A673 (cell line): ENCODE measurements at regions not wholly inside any gene's neighbourhood (a gene's known extent, or its start where the extent isn't known, plus 50 kb on each side); places are given as distances from the start of the nearest gene placed in this dataset.

Experiments used
- BruUV-seq: library from RNA; stranded (reverse); fragments of 400-500 nt; replicated peaks from 2 replicates; lab custom pipeline; 2021; lab: Mats Ljungman, UMichigan
- CTCF ChIA-PET: fragments of 300-600 bp; sonication (Branson Sonifier 250); formaldehyde crosslinking; loops from one replicate; lab custom pipeline; 2022; ENCODE audit warnings: antibody characterized with exemption; lab: Charles Lee
- POLR2A ChIA-PET: fragments of 300-600 bp; sonication (Branson Sonifier 250); formaldehyde crosslinking; loops from one replicate; lab custom pipeline; 2022; ENCODE audit warnings: antibody characterized with exemption; ENCODE audit not compliant: low non-redundant PET; lab: Charles Lee
- DNase-seq: peaks from one replicate; pipeline ENCODE4 v3.0.0-alpha.2; 2015; ENCODE audit warnings: low spot score
- H3K27ac ChIP-seq: fragments of 200-600 bp; sonication (generic); 2 replicates; pipeline ENCODE4 v1.5.1; 2016; ENCODE audit warnings: mixed run types, low read depth, mild to moderate bottlenecking, mixed read lengths, antibody characterized with exemption, low read length; ENCODE audit not compliant: poor library complexity, severe bottlenecking
- H3K27me3 ChIP-seq: fragments of 200-600 bp; sonication (generic); replicated peaks from 2 replicates; pipeline ENCODE4 v1.6.1; 2017; ENCODE audit warnings: mixed run types, low read depth, mild to moderate bottlenecking, mixed read lengths, antibody characterized with exemption, low read length; ENCODE audit not compliant: insufficient read depth, poor library complexity
- H3K36me3 ChIP-seq: fragments of 200-600 bp; sonication (generic); 2 replicates; pipeline ENCODE4 v1.6.1; 2016; ENCODE audit warnings: mixed run types, mild to moderate bottlenecking, mixed read lengths, antibody characterized with exemption, low read length; ENCODE audit not compliant: insufficient read depth, poor library complexity, severe bottlenecking
- H3K4me1 ChIP-seq: fragments of 200-600 bp; sonication (generic); 2 replicates; pipeline ENCODE4 v1.6.1; 2017; ENCODE audit warnings: mixed run types, mild to moderate bottlenecking, mixed read lengths, antibody characterized with exemption, low read length; ENCODE audit not compliant: insufficient read depth, poor library complexity, severe bottlenecking
- H3K4me3 ChIP-seq: fragments of 200-600 bp; sonication (generic); 2 replicates; pipeline ENCODE4 v1.5.1; 2016; ENCODE audit warnings: low read depth, mixed run types, mild to moderate bottlenecking, mixed read lengths, low read length; ENCODE audit not compliant: poor library complexity, severe bottlenecking
- H3K9me3 ChIP-seq: fragments of 200-600 bp; sonication (generic); 2 replicates; pipeline ENCODE4 v1.6.1; 2016; ENCODE audit warnings: mixed run types, low read depth, mild to moderate bottlenecking, mixed read lengths, antibody characterized with exemption, low read length; ENCODE audit not compliant: poor library complexity, severe bottlenecking
- CTCF ChIP-seq: fragments of 300-800, 200-600 bp; sonication (generic); conservative IDR thresholded peaks from 2 replicates; pipeline ENCODE4 v1.5.1; 2017; ENCODE audit warnings: low read depth, mild to moderate bottlenecking, antibody characterized with exemption, low read length, moderate library complexity, mixed read lengths
- EZH2 ChIP-seq: fragments of 200-600 bp; sonication (generic); IDR thresholded peaks from 2 replicates; pipeline ENCODE4 v1.6.1; 2017; ENCODE audit warnings: borderline replicate concordance, low read depth, mild to moderate bottlenecking, mixed read lengths, antibody characterized with exemption, low read length; ENCODE audit not compliant: poor library complexity, severe bottlenecking
- intact Hi-C: fragments of 100-400 bp; cut with micrococcal nuclease; formaldehyde crosslinking; loops from one replicate; pipeline ENCODE4 v1.10.0; 2022; ENCODE audit not compliant: unreplicated experiment

GRCh38 chr5:110019780-110020179 is 330.1 kb downstream of the MAN2A1 start:
- Histone ChIP-seq H3K27me3 (no peaks in the 10 kb centered on the region), H3K4me3 (no peak overlapping the region), H3K27ac (no peak overlapping the region), H3K9me3 (no peaks in the 10 kb centered on the region), H3K4me1 (no peaks in the 10 kb centered on the region), H3K36me3 (no peaks in the 10 kb centered on the region)
- intact Hi-C loops, result no loop called here
- ChIA-PET POLR2A (interaction anchor here (0.7 kb wide), 1 partner anchor 244 kb away, joined by 6 read pairs; no protein-coding TSS in a partner anchor), CTCF (no interaction called here)
- DNase-seq, result no peak
- no TSS peak for BruUV-seq
- no peak for TF ChIP-seq CTCF
- no peak for TF ChIP-seq EZH2

DNA sequence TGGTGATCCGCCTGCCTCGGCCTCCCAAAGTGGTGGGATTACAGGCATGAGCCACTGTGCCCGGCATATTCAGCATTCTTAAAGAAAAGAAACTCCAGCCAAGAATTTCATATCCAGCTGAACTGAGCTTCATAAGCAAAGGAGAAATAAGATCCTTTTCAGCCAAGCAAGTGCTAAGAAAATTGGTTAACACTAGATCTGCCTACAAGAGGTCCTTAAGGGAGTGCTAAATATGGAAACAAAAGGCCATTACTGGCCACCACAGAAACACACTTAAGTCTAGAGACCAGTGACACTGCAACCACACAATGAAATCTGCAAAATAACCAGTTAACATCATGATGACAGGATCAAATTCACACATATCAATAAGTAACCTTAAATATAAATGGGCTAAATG is 331.5 kb downstream of the MAN2A1 start:
- intact Hi-C loops, result no loop called here
- ChIA-PET CTCF (no interaction called here), POLR2A (no interaction called here)
- TF ChIP-seq CTCF, result no peak
- no peak for DNase-seq
- Histone ChIP-seq H3K27me3 (no peaks in the 10 kb centered on the region), H3K4me3 (no peak overlapping the region), H3K27ac (no peak overlapping the region), H3K4me1 (no peaks in the 10 kb centered on the region), H3K36me3 (no peaks in the 10 kb centered on the region), H3K9me3 (no peaks in the 10 kb centered on the region)
- BruUV-seq, result no TSS peak

DNA sequence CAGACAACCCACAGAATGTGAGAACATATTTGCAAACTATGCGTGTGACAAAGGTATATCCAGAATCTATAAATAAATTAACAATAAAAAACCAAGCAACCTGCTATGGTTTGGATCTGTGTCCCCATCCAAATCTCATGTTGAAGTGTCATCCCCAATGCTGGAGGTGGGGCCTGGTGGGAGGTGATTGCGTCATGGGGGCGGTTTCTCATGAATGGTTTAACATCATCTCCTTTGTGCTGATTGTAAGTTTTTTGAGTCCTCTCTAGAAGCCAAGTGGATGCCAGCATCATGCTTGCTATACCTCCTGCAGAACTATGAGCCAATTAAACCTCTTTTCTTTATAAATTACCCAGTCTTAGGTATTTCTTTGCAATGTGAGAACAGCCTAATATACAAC is 335.4 kb downstream of the MAN2A1 start:
- POLR2A ChIA-PET, result no interaction called here
- TF ChIP-seq CTCF (no peak), EZH2 (no peak)
- DNase-seq, result no peak
- Histone ChIP-seq H3K27me3 (no peaks in the 10 kb centered on the region), H3K4me3 (no peak overlapping the region), H3K27ac (no peak overlapping the region), H3K36me3 (no peaks in the 10 kb centered on the region), H3K4me1 (no peaks in the 10 kb centered on the region), H3K9me3 (no peaks in the 10 kb centered on the region)
- intact Hi-C loops, result no loop called here
- CTCF ChIA-PET, result no interaction called here
- BruUV-seq, result no TSS peak
